WTC11 (cell line): ENCODE measurements at regions not wholly inside any gene's neighbourhood (a gene's known extent, or its start where the extent isn't known, plus 50 kb on each side); places are given as distances from the start of the nearest gene placed in this dataset.

Experiments
- ATAC-seq: fragments of 200-7000 bp; cut with Tn5 transposase; 2 replicates; pipeline ENCODE4 v1.10.0; 2021; ENCODE audit warnings: mild to moderate bottlenecking, moderate library complexity
- CTCF ChIA-PET: fragments of 300-600 bp; sonication (Branson Sonifier 250); formaldehyde crosslinking; loops from one replicate; lab custom pipeline; 2021; ENCODE audit warnings: antibody characterized with exemption; lab: Charles Lee
- POLR2A ChIA-PET: fragments of 350-600 bp; sonication (Branson Sonifier 250); formaldehyde crosslinking; loops from one replicate; lab custom pipeline; 2021; ENCODE audit warnings: antibody characterized with exemption; lab: Charles Lee
- DNase-seq: peaks from one replicate; pipeline ENCODE4 v3.0.0; 2021; ENCODE audit warnings: low spot score
- H3K27ac Mint-ChIP-seq: 2 replicates; pipeline ENCODE4 v1.8.0; 2021; ENCODE audit warnings: mixed read lengths
- H3K27me3 Mint-ChIP-seq: 2 replicates; pipeline ENCODE4 v1.8.0; 2021; ENCODE audit warnings: low read depth, mild to moderate bottlenecking, moderate library complexity, mixed read lengths
- H3K36me3 Mint-ChIP-seq: 2 replicates; pipeline ENCODE4 v1.8.0; 2021; ENCODE audit warnings: mixed read lengths
- H3K4me1 Mint-ChIP-seq: 2 replicates; pipeline ENCODE4 v1.8.0; 2022; ENCODE audit warnings: mixed read lengths
- H3K4me3 Mint-ChIP-seq: 2 replicates; pipeline ENCODE4 v1.8.0; 2021; ENCODE audit warnings: mild to moderate bottlenecking, moderate library complexity, mixed read lengths
- H3K9me3 Mint-ChIP-seq: 2 replicates; pipeline ENCODE4 v1.8.0; 2021; ENCODE audit warnings: mixed read lengths
- E2F1 ChIP-seq: sonication (generic); formaldehyde crosslinking; IDR thresholded peaks from 2 replicates; pipeline ENCODE4 v1.8.0; 2022; ENCODE audit warnings: mild to moderate bottlenecking, missing genetic modification reagents
- E2F5 ChIP-seq: sonication (generic); formaldehyde crosslinking; IDR thresholded peaks from 2 replicates; pipeline ENCODE4 v1.8.1; 2022; ENCODE audit warnings: mild to moderate bottlenecking, moderate library complexity, missing genetic modification reagents
- HMGXB4 ChIP-seq: sonication (generic); formaldehyde crosslinking; IDR thresholded peaks from 2 replicates; pipeline ENCODE4 v1.8.1; 2023; ENCODE audit warnings: mild to moderate bottlenecking, moderate library complexity, missing genetic modification reagents
- IRF1 ChIP-seq: sonication (generic); formaldehyde crosslinking; IDR thresholded peaks from 2 replicates; pipeline ENCODE4 v1.8.0; 2023; ENCODE audit warnings: missing genetic modification reagents
- NFE2L1 ChIP-seq: sonication (generic); formaldehyde crosslinking; IDR thresholded peaks from 2 replicates; pipeline ENCODE4 v1.8.1; 2023; ENCODE audit warnings: missing genetic modification reagents
- NFYB ChIP-seq: sonication (generic); formaldehyde crosslinking; conservative IDR thresholded peaks from 2 replicates; pipeline ENCODE4 v1.8.0; 2022; ENCODE audit warnings: low read depth, missing genetic modification reagents
- PRDM15 ChIP-seq: sonication (generic); formaldehyde crosslinking; IDR thresholded peaks from 2 replicates; pipeline ENCODE4 v1.8.0; 2022; ENCODE audit warnings: missing genetic modification reagents
- RELA ChIP-seq: sonication (generic); formaldehyde crosslinking; IDR thresholded peaks from 2 replicates; pipeline ENCODE4 v1.8.1; 2022; ENCODE audit warnings: missing genetic modification reagents, mild to moderate bottlenecking, borderline replicate concordance
- SP1 ChIP-seq: sonication (generic); formaldehyde crosslinking; conservative IDR thresholded peaks from 2 replicates; pipeline ENCODE4 v1.8.1; 2022; ENCODE audit warnings: missing genetic modification reagents
- TEAD1 ChIP-seq: sonication (generic); formaldehyde crosslinking; IDR thresholded peaks from 2 replicates; pipeline ENCODE4 v1.8.0; 2022; ENCODE audit warnings: mild to moderate bottlenecking, missing genetic modification reagents
- TEAD4 ChIP-seq: sonication (generic); formaldehyde crosslinking; IDR thresholded peaks from 2 replicates; pipeline ENCODE4 v1.8.0; 2022; ENCODE audit warnings: mild to moderate bottlenecking, missing genetic modification reagents
- ZNF219 ChIP-seq: sonication (generic); formaldehyde crosslinking; IDR thresholded peaks from 2 replicates; pipeline ENCODE4 v1.8.0; 2023; ENCODE audit warnings: missing genetic modification reagents, mild to moderate bottlenecking, borderline replicate concordance
- ZNF317 ChIP-seq: sonication (generic); formaldehyde crosslinking; IDR thresholded peaks from 2 replicates; pipeline ENCODE4 v1.8.1; 2023; ENCODE audit warnings: low read depth, mild to moderate bottlenecking, moderate library complexity, missing genetic modification reagents, borderline replicate concordance
- ZNF416 ChIP-seq: fragments of 250-450 bp; sonication (Bioruptor Pico); IDR thresholded peaks from 2 replicates; pipeline ENCODE4 v1.9.0; 2021; ENCODE audit warnings: mild to moderate bottlenecking, inconsistent platforms

GRCh38 chr18:30920757-30921156, 121.8 kb downstream of the DSC3 start:
- ChIA-PET CTCF (no interaction called here), POLR2A (no interaction called here)
- ATAC-seq (no peak), DNase-seq (no peak)
- Mint-ChIP-seq H3K9me3 (peaks cover 7% of the 10 kb centered on the region), H3K27me3 (no peaks in the 10 kb centered on the region), H3K4me1 (no peaks in the 10 kb centered on the region; the same call in 1 of the 2 replicates), H3K27ac (no peak overlapping the region), H3K4me3 (no peak overlapping the region), H3K36me3 (no peaks in the 10 kb centered on the region)
- no peak for TF ChIP-seq SP1 (CRISPR knock-in tag)
- no peak for TF ChIP-seq HMGXB4
- no peak for TF ChIP-seq E2F1

GRCh38 chr18:30920351-30920750, 122.2 kb downstream of the DSC3 start:
- CTCF ChIA-PET = no interaction called here
- POLR2A ChIA-PET = no interaction called here
- Mint-ChIP-seq H3K36me3 (no peaks in the 10 kb centered on the region), H3K27me3 (no peaks in the 10 kb centered on the region), H3K27ac (no peak overlapping the region), H3K4me1 (no peaks in the 10 kb centered on the region), H3K9me3 (peaks cover 7% of the 10 kb centered on the region), H3K4me3 (no peak overlapping the region)
- ATAC-seq (no peak), DNase-seq (no peak)
- TF ChIP-seq E2F5 (CRISPR knock-in tag) = no peak
- TF ChIP-seq IRF1 (CRISPR knock-in tag) = no peak
- TF ChIP-seq RELA (CRISPR knock-in tag) = no peak
- no peak for TF ChIP-seq TEAD4 (CRISPR knock-in tag)
- TF ChIP-seq ZNF317 (CRISPR knock-in tag) = no peak
- TF ChIP-seq PRDM15 (CRISPR knock-in tag) = no peak
- TF ChIP-seq ZNF416 (CRISPR knock-in tag) = no peak

GRCh38 chr18:30917651-30918050, 124.9 kb downstream of the DSC3 start:
- Mint-ChIP-seq H3K27me3 (no peaks in the 10 kb centered on the region), H3K9me3 (peaks cover under 1% of the 10 kb centered on the region; the same call in 1 of the 2 replicates), H3K27ac (no peak overlapping the region), H3K36me3 (no peaks in the 10 kb centered on the region), H3K4me3 (no peak overlapping the region), H3K4me1 (no peaks in the 10 kb centered on the region)
- ATAC-seq = no peak
- ChIA-PET POLR2A (no interaction called here), CTCF (no interaction called here)
- TF ChIP-seq IRF1 (CRISPR knock-in tag) = no peak
- no peak for TF ChIP-seq NFE2L1 (CRISPR knock-in tag)
- TF ChIP-seq NFYB (CRISPR knock-in tag) = no peak
- no peak for TF ChIP-seq ZNF219 (CRISPR knock-in tag)
- TF ChIP-seq TEAD1 (CRISPR knock-in tag) = no peak
- TF ChIP-seq, all 79 proteins: peak for 0
- DNase-seq = no peak
